ENCODE measurements at regions not wholly inside any gene's neighbourhood (a gene's known extent, or its start where the extent isn't known, plus 50 kb on each side); places are given as distances from the start of the nearest gene placed in this dataset.

GRCh38 chr1:218582646-218583045 lies 237.5 kb downstream of the TGFB2 start:
- no peak for DNase-seq (ENCODE audit: low read depth)

GRCh38 chr1:218584418-218585155 lies 239.5 kb downstream of the TGFB2 start:
- DNase-seq (ENCODE audit: low read depth), result no peak

GRCh38 chr1:218585511-218586184 lies 240.5 kb downstream of the TGFB2 start:
- DNase-seq (ENCODE audit: low read depth), result peak; percentile 72

- DNase-seq (ENCODE audit: low read depth), result no peak
These were observed 242.8 kb downstream of the TGFB2 start for GRCh38 chr1:218587900-218588299.

DNA sequence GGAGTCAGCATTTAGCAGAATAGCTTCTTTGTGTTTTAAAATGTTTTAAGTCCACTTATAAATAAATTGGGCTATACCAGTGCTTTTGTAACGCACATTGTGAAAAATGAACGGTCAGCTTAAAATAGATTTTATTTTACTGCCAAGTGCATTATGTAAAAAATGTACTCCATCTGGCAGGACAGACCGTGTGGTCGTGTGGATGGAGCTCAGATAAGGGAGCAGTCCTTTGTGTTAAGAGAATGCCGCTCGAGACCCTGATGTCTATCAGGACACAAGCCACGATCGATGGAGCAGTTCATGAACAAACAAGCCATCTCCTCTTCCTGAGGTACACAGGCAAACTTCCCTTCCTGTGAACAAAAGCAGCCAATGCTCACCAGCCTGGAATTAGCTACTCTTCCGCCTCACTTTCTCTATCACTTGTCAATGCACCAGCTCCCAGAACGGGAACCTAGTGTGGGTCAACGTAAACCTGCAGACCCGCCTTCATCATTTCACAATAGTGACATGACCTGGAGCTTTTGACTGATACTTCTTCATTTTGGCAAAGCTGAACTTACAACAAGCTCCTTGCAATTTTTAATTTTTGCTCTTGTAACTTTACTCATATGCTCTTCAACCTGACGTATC lies 243.5 kb downstream of the TGFB2 start:
- no peak for DNase-seq (ENCODE audit: low read depth)

- DNase-seq (ENCODE audit: low read depth), result no peak
These were observed 244.4 kb downstream of the TGFB2 start for GRCh38 chr1:218589487-218589886.

GRCh38 chr1:218591966-218592365 lies 246.8 kb downstream of the TGFB2 start:
- DNase-seq (ENCODE audit: low read depth), result no peak

GRCh38 chr1:218592688-218593087 lies 247.6 kb downstream of the TGFB2 start:
- no peak for DNase-seq (ENCODE audit: low read depth)

- no peak for DNase-seq (ENCODE audit: low read depth)
These were observed 255.8 kb downstream of the TGFB2 start for GRCh38 chr1:218600968-218601367.

DNA sequence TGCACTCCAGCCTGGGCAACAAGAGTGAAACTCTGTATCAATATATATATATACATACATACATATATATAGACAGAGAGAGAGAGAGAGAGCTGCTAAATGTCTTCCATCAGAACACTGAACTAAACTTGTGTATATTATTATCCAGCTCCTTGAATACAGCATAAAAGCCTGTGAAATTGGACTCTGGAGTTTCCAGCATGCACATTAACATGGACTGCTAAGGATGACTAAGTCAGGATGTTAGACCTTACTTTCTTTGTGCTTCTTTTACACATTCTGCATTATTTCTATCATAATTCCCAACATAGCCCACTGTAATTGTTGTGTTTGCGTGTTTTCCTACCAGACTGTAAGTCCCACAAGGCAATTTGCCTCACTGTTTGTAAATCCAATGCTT lies 259.1 kb downstream of the TGFB2 start:
- no peak for DNase-seq (ENCODE audit: low read depth)

GRCh38 chr1:218611916-218612585 lies 266.9 kb downstream of the TGFB2 start:
- no peak for DNase-seq (ENCODE audit: low read depth)

GRCh38 chr1:218613105-218613504 lies 268.0 kb downstream of the TGFB2 start:
- no peak for DNase-seq (ENCODE audit: low read depth)

- no peak for DNase-seq (ENCODE audit: low read depth)
These were observed 268.9 kb downstream of the TGFB2 start for GRCh38 chr1:218614031-218614430.

GRCh38 chr1:218616681-218617080 lies 271.5 kb downstream of the TGFB2 start:
- no peak for DNase-seq (ENCODE audit: low read depth)

DNA sequence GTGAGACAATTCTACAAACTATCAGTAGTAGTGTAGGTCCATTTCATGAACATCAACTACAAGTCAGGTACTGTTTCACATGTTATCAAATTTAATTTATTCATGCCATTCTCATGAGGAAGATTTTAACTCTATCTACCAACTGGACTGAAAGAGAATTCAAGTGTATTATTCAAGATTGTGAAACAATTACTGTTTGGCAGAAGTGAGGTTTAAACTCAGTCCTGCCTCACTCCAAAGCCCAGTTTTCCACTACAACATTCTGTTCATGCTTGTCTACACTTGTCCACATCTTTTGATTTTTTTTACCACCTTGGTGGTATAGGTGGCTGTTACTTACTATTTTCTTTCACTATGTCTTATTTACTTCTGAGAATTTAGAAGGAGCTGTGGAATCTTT lies 272.9 kb downstream of the TGFB2 start:
- DNase-seq (ENCODE audit: low read depth), result no peak

- no peak for DNase-seq (ENCODE audit: low read depth)
These were observed 275.8 kb downstream of the TGFB2 start for GRCh38 chr1:218620956-218621355.

- no peak for DNase-seq (ENCODE audit: low read depth)
These were observed 278.9 kb downstream of the TGFB2 start for GRCh38 chr1:218624052-218624451.

- no peak for DNase-seq (ENCODE audit: low read depth)
These were observed 280.3 kb downstream of the TGFB2 start for GRCh38 chr1:218625393-218625792.

DNA sequence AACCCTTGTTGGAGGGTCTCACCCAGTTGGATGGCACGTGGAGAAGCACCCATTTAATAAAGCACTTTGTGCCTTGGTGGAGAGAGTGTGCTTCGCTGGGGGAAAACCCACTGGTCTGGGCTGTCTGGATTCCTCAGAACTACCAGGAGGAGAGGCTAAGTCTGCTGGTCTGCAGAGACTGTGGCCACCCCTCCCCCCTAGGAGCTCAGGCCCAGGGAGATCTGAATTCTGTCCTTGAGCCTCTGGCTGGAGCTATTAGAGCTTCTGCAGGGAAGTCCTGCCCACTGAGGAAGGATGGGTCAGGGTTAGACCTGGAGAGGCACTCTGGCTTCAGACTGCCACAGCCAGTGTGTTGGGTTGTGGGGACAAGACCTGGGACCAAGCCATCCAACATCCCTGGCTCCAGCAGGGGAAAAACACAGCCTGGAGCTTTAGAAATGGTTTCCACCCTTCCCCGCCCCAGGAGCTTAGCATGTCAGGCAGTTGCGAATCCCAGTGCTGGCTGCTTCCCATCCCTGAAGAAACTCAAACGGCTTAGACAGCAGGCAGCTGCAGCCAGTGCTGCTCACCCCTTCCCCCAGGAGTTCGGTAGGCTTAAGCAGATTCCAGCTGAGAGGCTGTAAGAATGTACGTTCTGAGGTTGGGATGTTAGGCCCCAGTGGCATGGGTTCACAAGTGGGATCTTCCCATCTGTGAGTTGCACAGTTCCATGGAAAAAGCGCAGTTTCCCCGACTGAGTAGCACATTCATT lies 288.3 kb downstream of the TGFB2 start:
- DNase-seq (ENCODE audit: low read depth), result no peak

- no peak for DNase-seq (ENCODE audit: low read depth)
These were observed 289.1 kb downstream of the TGFB2 start for GRCh38 chr1:218634212-218634611.

GRCh38 chr1:218636548-218636947 lies 291.4 kb downstream of the TGFB2 start:
- DNase-seq (ENCODE audit: low read depth), result no peak

- DNase-seq (ENCODE audit: low read depth), result no peak
These were observed 295.0 kb downstream of the TGFB2 start for GRCh38 chr1:218640173-218640572.
